ENCODE measurements at regions not wholly inside any gene's neighbourhood (a gene's known extent, or its start where the extent isn't known, plus 50 kb on each side); places are given as distances from the start of the nearest gene placed in this dataset.

DNA sequence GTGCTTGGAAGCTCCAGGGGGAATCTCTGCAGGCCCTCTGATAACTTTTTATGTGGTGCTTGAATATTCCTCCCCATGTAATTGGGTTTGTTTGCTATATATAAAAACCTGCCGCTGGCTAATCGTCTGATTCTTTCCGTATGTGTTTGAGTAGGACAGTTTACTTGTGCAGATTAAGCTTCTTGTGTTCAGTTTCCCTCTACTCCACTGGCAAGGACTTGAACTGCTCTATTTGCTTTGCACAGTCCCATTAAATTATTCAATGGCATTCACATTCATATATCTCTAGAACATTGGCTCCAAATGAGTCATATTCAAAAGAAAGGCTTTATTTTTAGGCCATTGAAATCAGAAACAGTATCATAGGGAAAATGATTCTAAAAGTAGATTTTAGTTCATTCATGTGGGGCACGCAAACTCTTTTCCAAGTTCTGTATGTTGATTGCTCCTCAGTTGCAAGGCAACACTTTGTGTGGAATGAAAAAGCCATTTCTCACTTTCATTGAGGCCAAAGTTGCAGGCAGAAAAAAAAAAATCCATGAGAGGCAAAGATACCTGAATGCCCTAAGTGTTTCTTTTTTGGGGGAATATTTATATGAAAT is 1682.3 kb upstream of the PIK3C3 start:
- H3K4me1 Mint-ChIP-seq: peaks cover 21% of the 10 kb centered on the region
- Histone ChIP-seq H3K79me2 (ENCODE audit: low read depth) (no peaks in the 10 kb centered on the region), H4K20me1 (ENCODE audit: low read depth) (no peaks in the 10 kb centered on the region), H3K4me3 (no peak overlapping the region), H3F3A (ENCODE audit: low read depth) (no peaks in the 10 kb centered on the region), H3K4me2 (no peak overlapping the region), H2AFZ (replicated peaks) (peak overlapping the region; percentile 22), H3K9me3 (ENCODE audit: low read depth) (no peaks in the 10 kb centered on the region), H3K27ac (no peak overlapping the region), H3K27me3 (no peaks in the 10 kb centered on the region), H3K36me3 (no peaks in the 10 kb centered on the region), H3K4me1 (no peaks in the 10 kb centered on the region), H3K9ac (no peak overlapping the region)
- H3K27ac Mint-ChIP-seq: no peak overlapping the region
- TF ChIP-seq, protein P1, sequence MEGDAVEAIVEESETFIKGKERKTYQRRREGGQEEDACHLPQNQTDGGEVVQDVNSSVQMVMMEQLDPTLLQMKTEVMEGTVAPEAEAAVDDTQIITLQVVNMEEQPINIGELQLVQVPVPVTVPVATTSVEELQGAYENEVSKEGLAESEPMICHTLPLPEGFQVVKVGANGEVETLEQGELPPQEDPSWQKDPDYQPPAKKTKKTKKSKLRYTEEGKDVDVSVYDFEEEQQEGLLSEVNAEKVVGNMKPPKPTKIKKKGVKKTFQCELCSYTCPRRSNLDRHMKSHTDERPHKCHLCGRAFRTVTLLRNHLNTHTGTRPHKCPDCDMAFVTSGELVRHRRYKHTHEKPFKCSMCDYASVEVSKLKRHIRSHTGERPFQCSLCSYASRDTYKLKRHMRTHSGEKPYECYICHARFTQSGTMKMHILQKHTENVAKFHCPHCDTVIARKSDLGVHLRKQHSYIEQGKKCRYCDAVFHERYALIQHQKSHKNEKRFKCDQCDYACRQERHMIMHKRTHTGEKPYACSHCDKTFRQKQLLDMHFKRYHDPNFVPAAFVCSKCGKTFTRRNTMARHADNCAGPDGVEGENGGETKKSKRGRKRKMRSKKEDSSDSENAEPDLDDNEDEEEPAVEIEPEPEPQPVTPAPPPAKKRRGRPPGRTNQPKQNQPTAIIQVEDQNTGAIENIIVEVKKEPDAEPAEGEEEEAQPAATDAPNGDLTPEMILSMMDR (IDR thresholded peaks at IDR 0.05): no peak
- no peak for TF ChIP-seq EZH2 (IDR thresholded peaks at IDR 0.05)
- no peak for TF ChIP-seq EZH2phosphoT487 (IDR thresholded peaks at IDR 0.05)
- no peaks in the 10 kb centered on the region for H3K36me3 Mint-ChIP-seq
- no peak overlapping the region for H3K4me3 Mint-ChIP-seq
- H3K27me3 Mint-ChIP-seq (ENCODE audit: insufficient read depth, low read depth): peaks cover 4% of the 10 kb centered on the region
- DNase-seq (ENCODE audit: low spot score): no peak
- H3K9me3 Mint-ChIP-seq: peaks cover 10% of the 10 kb centered on the region

DNA sequence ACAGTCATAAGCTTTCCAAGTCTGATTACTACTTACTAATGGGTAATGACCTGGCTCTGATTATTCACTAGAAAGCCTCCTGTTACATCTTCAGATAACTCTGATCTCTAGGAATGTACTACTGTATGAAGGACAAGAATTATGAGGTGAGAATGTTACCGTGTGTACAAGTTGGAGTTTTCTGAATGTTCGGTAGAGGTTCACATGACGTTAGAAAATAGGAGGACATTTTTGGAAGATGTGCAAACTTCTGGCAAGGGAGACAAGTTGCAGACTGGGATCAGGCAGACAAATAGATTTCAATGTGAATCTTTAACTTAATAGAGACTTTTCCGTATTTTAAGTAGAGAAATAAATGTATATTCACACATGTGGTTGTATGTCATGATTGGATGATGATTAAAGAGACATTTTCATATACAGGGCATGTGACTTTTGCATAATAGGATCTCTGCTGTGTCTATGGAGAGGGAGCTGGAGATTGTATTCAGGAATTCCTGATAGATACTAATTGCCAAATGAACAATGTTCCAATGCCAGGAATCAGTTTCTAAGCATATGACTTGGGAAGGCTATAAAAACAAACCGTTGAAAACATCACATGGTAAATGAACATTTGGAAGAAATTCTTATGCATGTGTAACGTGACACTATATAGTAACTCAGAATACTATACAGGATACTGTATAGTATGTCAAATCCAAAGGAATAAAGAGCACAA is 1695.8 kb upstream of the PIK3C3 start:
- no peak overlapping the region for H3K4me2 ChIP-seq
- H3K4me1 Mint-ChIP-seq: peaks cover 3% of the 10 kb centered on the region
- H3K27ac ChIP-seq: no peak overlapping the region
- no peak for DNase-seq (ENCODE audit: low spot score)
- no peaks in the 10 kb centered on the region for H3F3A ChIP-seq (ENCODE audit: low read depth)
- no peak overlapping the region for H3K27ac Mint-ChIP-seq
- no peaks in the 10 kb centered on the region for H3K36me3 ChIP-seq
- no peaks in the 10 kb centered on the region for H3K27me3 ChIP-seq
- H3K27me3 Mint-ChIP-seq (ENCODE audit: insufficient read depth, low read depth): no peaks in the 10 kb centered on the region
- H3K79me2 ChIP-seq (ENCODE audit: low read depth): no peaks in the 10 kb centered on the region
- no peak overlapping the region for H3K4me3 ChIP-seq
- H2AFZ ChIP-seq (replicated peaks): no peak overlapping the region
- H3K9ac ChIP-seq: no peak overlapping the region
- no peak overlapping the region for H3K4me3 Mint-ChIP-seq
- peaks cover 11% of the 10 kb centered on the region for H3K9me3 Mint-ChIP-seq
- no peaks in the 10 kb centered on the region for H3K36me3 Mint-ChIP-seq
- H3K9me3 ChIP-seq (ENCODE audit: low read depth): no peaks in the 10 kb centered on the region
- no peaks in the 10 kb centered on the region for H4K20me1 ChIP-seq (ENCODE audit: low read depth)
- no peaks in the 10 kb centered on the region for H3K4me1 ChIP-seq
- TF ChIP-seq, protein P1 (IDR thresholded peaks at IDR 0.05): no peak
- TF ChIP-seq EZH2phosphoT487 (IDR thresholded peaks at IDR 0.05) (no peak), EZH2 (IDR thresholded peaks at IDR 0.05) (no peak)

DNA sequence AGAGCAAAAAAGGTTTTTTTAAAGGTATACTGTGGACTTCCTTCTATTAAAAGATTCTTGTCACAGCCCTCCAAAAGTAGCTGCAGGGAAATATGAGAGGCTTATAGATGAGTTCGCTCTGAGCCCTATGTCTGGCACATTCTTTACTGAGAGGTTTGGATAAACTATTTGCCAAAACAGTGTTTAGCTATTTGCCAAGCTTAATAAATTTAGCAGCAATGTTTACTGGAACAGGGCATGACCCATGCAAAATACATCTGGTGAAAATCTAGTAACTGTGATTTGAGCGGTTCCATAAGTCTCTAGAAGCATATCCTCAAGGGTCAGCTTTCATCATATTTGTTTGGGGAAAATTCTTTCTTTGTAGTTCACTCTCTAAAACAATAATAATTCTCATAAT is 1696.7 kb upstream of the PIK3C3 start:
- no peaks in the 10 kb centered on the region for H3K36me3 ChIP-seq

More for the DNA sequence above, 1696.7 kb upstream of the PIK3C3 start:
- H2AFZ ChIP-seq (replicated peaks): no peak overlapping the region
- no peak overlapping the region for H3K4me3 Mint-ChIP-seq
- H3K4me1 Mint-ChIP-seq: peaks cover 3% of the 10 kb centered on the region
- H3K79me2 ChIP-seq (ENCODE audit: low read depth): no peaks in the 10 kb centered on the region
- no peaks in the 10 kb centered on the region for H3K27me3 ChIP-seq
- TF ChIP-seq, protein P1 (IDR thresholded peaks at IDR 0.05): no peak
- TF ChIP-seq EZH2 (IDR thresholded peaks at IDR 0.05) (no peak), EZH2phosphoT487 (IDR thresholded peaks at IDR 0.05) (no peak)
- no peaks in the 10 kb centered on the region for H4K20me1 ChIP-seq (ENCODE audit: low read depth)
- no peak overlapping the region for H3K27ac ChIP-seq
- H3K36me3 Mint-ChIP-seq: no peaks in the 10 kb centered on the region
- DNase-seq (ENCODE audit: low spot score): no peak
- H3K9me3 ChIP-seq (ENCODE audit: low read depth): no peaks in the 10 kb centered on the region
- no peaks in the 10 kb centered on the region for H3K4me1 ChIP-seq
- no peak overlapping the region for H3K4me3 ChIP-seq
- no peak overlapping the region for H3K4me2 ChIP-seq
- no peak overlapping the region for H3K27ac Mint-ChIP-seq
- peaks cover 8% of the 10 kb centered on the region for H3K9me3 Mint-ChIP-seq
- no peaks in the 10 kb centered on the region for H3F3A ChIP-seq (ENCODE audit: low read depth)
- no peak overlapping the region for H3K9ac ChIP-seq
- H3K27me3 Mint-ChIP-seq (ENCODE audit: insufficient read depth, low read depth): no peaks in the 10 kb centered on the region
